CD4-positive, alpha-beta T cell treated with Interleukin-4 for 4 hours (primary cell): ENCODE measurements at regions not wholly inside any gene's neighbourhood (a gene's known extent, or its start where the extent isn't known, plus 50 kb on each side); places are given as distances from the start of the nearest gene placed in this dataset.
"Not testable (repeated sequence)": the region's sequence is repeated elsewhere in the genome, so short reads cannot be mapped to it uniquely, and the experiment has no call there.

Source experiments
- DNase-seq: peaks from one replicate; pipeline ENCODE4 v3.0.0-alpha.2; 2020

DNA sequence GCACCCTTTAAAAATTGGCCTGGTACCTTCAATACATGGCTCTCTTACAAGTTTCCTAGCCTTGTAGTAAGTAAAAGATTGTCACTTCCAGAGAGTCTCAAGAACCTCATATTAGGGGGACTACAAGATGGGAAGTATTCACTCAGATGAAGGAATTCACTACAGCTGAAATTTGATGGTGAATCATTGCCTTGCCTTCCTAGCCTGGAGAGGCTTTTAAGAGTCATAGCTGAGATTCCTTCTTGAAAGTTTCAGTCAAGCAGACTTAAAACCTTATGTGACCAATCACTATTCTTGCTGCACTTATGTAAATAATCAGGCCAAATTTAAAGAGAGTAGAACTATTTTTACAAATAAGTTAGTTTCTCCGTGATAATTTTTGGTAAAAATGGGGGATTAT is 451.6 kb downstream of the TRHDE start:
- no peak for DNase-seq

DNA sequence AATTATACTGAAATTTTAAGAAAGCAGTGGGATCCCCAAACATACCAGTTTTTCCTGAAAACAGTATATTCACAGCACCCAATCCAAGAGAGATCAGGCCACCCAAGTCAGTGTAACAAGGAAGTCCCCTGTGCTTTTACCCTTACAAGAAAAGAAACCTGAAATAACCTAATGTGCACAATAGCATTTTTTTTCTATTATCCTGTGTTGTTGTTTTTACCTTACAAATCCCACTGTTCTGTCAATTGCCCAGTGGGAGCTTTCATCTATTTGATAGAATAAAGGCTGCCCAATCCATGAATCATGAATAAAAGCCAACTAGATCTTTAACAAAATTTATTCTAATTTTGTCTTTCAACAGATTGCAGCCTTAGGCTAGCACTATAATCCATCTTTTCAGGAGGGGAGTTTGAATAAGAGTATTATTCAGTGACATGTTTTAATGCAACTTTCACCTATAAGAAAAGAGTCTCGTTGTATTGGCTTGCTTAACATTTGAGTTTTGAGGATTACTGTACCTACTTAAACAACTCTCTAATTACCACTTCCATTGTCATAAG is 457.4 kb downstream of the TRHDE start:
- DNase-seq, result no peak

DNA sequence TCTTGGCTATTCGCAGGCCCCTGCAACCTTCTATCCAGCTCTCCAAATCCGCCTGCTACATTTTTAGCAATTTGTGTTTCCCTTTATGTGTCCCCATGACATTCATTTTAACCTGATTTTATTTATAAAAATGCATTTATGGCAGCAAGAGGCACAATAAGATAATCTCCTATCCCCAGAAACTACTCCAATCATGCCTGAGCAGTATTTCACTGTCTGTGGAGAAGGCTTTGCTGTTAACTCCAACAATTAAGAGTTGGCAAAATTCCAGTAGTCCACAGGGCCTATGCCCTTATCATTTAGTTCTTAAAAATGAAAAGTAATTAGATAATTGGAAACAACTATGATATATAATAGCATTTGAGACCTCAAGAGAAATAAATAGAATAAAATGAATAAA is 462.4 kb downstream of the TRHDE start:
- DNase-seq, result no peak

DNA sequence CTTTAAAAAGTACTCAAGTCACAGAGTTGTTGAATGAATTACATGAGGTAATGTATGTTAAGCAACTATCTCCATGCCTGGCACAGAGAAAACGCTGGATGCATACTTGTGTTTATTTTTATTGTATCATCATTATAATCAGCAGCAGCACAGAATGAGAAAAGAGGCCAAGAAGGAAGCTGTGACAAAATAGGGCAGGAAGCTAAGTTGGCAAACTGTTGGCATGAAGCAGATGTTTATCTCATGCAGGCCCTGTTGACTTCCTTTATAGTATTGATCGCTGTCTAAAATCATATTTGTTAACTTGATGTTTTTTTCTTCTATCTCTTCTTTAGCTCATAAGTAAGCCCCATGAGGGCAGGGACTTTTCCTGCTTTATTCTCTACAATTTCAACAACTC is 466.6 kb downstream of the TRHDE start:
- DNase-seq, result no peak

DNA sequence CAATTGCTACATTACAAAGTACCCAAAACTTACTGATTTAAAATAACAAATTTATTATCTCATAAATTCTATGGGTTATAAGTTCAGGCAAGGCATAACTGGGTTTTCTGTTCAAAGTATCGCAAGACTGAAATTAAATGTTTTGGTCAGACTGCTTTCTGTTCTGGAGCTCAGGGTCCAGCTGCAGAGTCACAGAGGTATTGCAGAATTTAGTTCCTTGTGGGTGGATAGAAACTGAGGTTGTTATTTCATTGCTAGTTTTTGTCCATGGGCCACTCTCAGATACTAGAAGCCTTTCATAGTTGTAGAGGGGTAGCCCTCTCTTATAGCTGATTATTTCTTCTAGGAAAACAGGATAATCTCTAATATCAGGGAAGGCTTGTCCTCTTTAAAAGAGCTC is 467.9 kb downstream of the TRHDE start:
- DNase-seq, result no peak

DNA sequence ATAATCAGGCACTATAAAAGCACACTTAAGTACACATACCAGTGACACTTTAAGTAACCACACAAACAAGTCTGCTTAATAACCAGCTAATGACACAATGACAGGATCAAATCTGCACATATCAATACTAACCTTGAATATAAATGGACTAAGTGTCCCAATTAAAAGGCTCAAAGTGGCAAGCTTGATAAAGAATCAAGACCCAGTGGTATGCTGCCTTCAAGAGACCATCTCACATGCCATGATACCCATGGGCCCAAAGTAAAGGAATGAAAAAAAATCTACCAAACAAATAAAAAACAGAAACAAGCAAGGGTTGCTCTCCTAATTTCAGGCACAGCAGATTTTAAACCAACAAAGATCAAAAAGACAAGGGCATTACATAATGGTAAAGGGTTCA is 470.4 kb downstream of the TRHDE start:
- no peak for DNase-seq

DNA sequence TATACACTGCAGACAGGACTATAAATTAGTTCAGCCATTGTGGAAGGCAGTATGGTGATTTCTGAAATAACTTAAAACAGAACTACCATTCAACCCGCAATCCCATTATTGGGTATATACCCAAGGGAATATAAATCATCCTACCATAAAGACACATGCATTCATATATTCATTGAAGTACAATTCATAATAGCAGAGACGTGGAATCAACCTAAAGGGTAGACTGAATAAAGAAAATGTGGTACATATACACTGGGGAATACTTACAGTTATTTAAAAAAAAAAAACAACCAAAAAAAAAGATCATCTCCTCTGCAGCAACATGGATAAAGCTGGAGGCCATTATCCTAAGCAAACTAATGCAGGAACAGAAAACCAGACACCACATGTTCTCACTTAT is 473.9 kb downstream of the TRHDE start:
- no peak for DNase-seq

DNA sequence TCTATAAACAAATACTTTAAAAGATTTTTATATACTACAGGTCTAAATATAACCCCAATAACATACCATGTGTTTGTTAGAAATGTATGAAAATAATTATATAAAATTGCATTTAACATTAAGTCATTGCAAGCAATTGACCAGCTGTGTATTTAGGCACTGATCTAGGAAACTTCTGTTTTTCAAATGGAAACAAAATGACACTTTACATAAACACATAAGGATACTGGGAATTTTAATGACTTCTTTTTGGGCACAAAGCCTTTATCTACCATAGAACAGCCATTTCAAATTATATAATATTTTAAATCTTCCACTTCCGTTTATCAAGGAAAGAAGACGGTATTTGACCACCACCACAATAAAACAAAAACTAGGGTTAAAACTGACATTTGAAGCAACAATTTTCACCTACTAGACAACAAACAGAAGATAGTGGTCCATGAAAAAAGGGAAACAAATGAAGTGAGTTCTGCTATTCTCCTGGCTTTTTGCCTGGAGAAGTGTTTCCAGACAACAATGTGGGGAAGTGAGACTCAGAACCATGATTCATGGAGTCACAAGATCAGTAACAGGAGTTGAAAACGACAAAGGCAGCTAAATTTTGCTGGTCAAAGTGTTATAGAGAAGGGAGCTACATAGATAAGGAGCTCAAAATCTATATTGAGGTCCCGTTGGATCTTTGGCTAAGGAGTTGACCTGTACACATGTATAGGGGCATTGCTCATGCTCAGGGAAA is 475.1 kb downstream of the TRHDE start:
- DNase-seq, result no peak

DNA sequence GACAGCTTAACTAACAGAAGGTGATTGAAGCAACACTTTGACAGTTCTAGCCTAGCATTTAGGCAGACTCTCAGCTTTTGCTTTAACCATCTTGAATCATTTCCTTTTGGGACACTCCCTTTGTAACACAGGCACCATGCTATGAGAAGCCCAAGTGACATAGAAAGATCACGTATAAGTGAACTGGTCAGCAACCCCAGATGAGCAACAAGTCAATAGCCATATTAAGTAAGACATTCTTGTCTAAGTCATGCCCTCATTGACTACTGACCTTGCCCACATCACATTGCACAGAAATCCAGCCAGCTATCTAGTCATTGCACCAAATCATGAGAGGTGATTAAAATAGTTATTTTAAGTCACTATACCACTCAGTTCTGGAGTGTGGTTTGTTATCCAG is 476.8 kb downstream of the TRHDE start:
- DNase-seq, result no peak

DNA sequence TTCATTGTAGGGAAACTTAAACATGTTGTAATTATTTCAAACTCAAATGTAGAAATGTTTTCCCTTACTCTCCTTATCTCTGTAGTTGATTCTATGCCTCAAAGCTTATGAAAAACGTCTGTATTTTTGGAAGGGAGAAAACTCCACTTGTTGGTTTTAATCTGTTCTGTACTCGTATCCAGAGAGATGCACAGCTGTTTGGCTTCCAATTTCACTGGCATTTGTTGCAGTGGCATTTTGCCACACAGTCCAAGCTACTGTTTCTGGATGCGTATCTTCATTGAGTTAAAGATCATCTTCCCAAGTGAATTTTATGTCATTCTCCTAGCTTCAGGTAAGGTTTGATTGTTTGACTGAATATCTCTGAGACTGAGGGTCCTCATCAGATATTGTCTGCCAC is 481.4 kb downstream of the TRHDE start:
- DNase-seq, result no peak

DNA sequence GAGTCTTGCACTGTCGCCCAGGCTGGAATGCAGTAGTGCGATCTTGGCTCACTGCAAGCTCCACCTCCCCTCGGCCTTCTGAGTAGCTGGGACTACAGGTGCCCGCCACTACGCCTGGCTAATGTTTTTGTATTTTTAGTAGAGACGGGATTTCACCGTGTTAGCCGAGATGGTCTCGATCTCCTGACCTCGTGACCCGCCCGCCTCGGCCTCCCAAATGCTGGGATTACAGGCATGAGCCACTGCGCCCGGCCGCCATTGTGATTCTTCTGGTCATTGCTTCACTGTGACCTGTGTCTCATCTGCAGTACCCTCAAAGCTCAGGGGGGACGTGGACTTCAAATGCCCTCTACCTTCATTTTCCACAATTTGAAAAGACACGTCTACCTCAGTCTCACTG is 481.9 kb downstream of the TRHDE start:
- not testable (repeated sequence) for DNase-seq

DNA sequence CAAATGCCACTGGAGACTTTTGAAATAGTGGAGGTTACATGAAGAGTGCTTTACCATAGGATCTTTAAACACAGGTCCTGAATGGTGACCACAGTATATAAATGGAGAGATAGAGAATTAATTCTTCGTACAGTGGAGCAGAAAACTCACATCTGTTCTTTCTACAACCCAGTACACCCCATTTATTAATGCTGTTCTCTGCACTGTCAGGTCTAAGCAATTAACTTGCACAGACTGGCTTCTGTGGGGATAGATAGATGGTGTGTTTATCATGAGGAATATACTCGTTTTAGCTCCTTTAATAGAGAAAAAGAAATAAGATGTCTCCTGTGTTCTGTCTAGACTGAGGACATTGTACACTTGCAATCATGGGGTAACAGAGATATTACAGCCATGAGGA is 494.3 kb downstream of the TRHDE start:
- no peak for DNase-seq

DNA sequence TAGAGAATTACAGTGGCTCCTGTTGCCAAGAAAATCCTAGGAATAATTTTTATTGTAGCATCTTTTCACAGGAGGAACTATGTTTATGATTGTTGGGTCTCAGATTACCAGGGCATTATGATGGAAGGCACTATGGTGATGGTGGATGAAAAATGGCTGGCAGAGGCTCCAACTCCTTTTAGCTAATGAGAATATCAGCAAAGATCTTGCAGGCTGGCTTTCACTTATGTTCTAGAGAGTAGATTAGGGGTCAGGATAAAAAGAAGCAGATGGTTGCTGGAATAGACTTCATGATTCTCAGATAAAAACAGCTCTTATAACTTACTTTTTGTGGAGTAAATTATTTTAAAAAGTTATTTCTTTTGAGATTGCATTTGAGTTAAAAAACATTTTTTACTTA is 501.9 kb downstream of the TRHDE start:
- no peak for DNase-seq

DNA sequence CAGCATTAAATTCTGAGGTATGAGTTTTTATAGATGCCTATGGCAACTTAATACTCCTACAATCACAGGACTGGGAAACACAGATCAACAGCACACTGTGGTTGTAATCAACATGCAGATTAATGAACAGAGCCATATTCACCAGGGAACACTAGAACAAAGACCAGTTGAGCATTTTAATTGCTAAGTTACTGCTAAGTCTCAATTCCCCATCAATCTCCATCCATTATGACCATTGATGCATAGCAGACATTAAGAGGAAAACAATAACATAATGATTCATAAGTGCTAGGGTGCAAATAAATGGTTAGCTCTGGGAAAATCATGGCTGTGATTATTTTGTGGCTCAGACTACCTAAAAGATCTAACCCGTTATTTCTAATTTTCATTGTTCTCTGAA is 505.6 kb downstream of the TRHDE start:
- DNase-seq, result no peak

DNA sequence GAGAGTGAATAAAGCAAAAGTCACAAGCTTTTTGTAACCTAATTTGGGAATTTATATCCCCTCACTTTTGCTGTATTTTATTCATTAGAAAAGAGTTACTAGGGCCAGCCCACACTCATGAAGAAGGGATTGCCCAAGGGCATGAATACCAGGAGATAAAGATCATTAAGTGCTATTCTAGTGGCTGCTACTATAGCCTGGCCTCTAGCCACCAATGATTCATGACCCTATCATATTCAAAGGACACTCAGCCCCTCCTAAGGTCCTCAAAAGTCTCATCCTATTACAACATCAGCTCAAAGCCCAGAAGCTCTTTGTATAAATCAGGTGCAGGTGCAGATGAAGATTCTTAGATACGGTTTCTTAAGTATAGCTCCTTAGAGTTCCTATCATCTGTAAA is 518.1 kb downstream of the TRHDE start:
- DNase-seq, result no peak

DNA sequence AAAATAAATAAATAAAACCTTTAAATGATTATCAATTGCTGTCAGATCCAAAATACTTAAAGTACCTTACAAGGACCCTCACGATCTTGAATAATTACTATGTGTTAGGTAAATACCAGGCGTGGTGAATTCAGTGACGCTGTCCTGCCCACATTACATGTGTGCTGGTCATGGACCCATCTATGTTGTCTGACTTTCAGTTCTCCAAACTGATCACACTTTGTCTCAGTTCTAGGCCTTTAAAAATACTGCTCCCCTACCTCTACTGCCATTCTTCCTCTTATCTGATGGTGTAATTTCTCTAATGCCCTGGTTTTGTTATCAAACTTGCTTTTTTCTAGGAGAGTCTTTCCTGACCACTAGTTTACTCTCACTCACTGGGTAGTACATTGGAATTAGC is 520.7 kb downstream of the TRHDE start:
- DNase-seq, result no peak

DNA sequence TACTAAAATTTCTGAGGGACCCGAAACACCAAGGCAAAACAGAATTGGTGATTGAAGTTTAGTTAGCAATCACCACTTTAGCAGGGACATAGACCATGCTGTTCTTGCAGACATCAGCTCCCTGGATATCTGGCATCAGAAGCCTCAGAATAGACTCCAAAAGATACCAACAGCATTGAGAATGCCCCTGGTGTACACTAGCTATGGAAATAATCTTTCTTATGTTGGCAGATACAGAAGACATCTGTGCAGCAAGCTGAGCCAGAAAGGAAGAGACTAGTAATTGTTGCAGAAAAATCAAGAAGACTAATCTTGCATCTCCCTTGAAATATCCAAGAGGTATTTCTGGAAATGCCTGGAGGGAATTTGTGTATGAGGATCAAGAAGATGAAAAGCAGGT is 521.6 kb downstream of the TRHDE start:
- no peak for DNase-seq

DNA sequence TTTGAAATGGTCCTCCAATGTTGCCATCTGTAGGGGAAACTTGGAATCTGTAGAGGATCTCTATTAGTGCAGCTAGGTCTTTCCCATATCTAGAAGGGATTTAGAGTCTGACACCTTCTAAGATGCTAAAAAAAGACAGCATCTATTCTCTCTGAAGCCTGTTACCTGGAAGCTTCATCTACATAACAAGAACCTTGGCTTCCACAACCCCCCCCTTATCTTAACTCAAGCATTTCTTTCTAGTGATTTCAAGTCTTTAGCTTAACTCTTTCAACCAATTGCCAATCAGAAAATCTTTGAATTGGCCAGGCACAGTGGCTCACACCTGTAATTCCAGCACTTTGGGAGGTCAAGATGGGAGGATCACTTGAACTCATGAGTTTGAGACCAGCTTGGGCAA is 543.3 kb downstream of the TRHDE start:
- no peak for DNase-seq

DNA sequence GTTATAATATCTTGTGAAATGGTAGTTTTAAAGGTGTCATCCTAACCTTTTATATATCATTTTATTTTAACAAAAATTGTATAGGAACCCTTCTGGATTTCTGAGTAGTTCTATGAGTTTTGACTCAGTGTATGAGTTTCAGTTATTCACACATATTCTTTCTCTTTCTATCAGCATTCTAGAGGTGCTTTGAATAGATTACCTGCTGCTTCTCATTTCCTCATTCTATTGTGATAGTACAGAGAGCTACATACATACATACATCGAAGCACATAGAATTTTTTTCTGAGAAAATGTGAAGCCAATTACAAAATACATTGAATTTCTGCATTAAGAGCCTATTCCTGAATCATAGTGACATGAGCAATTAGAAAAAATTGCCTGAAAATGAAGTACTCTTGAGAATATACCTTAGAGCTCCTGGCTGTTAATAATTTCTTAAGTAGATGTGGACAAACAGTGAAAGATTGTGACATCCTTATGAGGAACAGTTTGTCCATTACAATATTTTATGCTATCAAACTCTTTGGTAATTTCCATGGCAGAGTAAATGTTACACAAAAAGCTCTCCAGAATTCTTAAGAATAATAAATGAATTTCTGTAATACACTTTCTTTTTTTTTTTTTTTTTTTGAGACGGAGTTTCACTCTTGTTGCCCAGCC is 556.6 kb downstream of the TRHDE start:
- no peak for DNase-seq

DNA sequence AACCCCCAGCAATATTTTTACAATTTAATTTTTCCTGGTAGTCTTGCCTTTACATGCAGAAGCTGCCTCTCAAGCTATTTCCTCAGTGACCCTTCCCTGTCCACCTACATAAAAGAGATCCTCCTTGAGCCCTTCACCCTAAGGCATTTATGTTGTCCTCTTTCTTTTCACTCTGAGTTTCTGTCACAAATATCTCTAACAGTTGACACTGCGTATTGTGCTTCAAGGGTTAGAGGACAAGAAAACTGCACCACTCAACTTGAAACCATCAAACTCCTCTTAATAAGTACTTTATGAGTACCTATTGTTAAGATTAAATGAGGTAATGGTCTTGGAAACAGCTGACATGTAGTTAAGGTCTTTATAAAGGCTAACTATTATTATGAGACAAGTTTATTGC is 557.7 kb downstream of the TRHDE start:
- no peak for DNase-seq

DNA sequence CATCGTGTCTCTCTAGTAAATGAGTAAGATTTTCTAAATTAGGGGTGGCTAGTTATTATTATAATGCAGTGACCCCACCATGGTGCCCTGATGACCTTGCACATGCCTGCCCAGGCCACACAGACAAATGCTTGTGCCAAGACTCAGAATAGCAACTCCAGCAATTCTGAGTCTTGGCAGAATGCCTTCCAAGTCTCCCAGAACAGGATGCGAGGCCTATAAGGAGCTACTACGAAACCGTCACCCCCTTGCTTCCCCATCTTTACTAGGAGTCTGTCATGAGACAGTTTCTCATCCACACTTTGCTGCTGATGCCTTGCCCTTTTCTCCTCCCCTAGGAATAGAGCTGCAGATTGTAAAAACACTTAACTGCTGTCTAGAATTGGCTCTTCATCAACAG is 559.9 kb downstream of the TRHDE start:
- DNase-seq, result no peak

DNA sequence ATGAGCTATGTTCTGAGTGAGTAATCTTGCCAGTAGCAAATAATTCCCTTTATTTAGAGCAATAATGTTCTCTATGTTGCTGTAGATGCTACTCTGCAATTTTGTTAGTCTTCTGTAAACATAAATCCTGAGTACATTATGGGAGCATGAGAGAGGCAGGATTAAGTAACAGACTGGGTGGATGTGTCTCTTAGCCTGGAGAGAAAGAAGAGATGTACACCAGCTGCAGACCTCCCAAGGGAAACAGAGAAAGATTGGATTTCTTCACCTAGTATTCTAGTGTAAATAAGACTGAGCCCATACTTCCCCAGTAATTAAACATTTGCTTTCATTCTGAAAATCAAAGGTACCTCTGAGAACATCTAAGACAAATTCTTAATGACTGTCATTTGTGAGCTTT is 564.0 kb downstream of the TRHDE start:
- no peak for DNase-seq

DNA sequence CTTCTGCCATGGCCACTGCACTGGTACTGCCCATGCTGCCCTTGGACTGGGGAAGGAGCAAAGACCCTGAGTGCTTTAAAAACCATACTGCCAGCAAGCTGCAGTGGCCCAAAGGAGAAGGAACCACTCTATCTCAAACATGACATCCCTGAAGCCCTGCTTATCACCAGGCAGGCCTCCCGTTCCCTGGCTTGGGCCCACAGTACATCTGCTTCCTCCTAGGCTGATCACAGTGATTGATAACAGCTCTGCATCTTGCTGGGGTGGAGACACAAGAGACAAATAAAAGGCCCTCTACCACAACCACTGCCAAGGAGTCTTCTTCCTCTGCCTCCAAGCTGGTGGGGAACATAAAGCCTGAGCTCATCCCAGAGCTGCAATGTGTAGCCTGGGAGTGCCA is 567.5 kb downstream of the TRHDE start:
- no peak for DNase-seq

DNA sequence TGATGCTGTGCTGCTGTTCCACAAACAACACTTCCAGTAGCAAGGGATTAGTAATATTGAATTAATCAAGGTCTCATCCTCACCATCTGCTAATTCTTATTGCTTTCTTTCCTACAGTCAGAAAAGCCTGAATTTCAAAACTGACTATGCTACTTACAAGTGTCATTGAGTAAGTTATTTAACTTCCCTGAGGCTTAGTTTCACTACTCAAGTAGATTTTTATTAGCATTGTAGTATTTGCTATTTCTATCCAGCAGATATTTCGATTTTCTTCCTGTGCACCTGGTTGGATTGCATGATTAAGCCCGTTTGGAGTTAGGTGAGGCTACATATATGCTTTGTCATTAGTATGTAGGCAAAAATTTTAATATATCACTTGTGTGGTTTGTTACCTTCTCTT is 591.5 kb downstream of the TRHDE start:
- DNase-seq, result no peak

DNA sequence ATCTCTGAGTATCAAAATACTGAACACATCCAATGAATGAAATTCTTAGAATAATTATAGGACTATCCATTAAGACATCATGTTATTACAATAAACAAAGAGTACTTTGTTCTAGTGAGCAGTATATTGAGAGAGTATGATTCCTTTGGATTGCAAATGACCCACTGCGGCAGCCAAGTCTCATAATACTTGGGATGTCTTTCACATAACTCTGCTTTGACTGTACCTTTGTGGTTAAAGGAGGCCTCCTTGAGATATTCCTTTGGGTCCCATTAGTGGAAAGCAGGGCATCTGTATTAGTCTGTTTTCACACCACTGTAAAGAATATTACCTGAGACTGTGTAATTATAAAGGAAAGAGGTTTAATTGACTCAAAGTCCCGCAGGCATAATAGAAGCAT is 593.8 kb downstream of the TRHDE start:
- no peak for DNase-seq
